Panc1 (cell line): ENCODE measurements at regions not wholly inside any gene's neighbourhood (a gene's known extent, or its start where the extent isn't known, plus 50 kb on each side); places are given as distances from the start of the nearest gene placed in this dataset.

ENCODE experiments used
- ATAC-seq: fragments of 200-7000 bp; cut with Tn5 transposase; 2 replicates; pipeline ENCODE4 v1.9.1; 2020; ENCODE audit warnings: mild to moderate bottlenecking, moderate library complexity
- BruUV-seq: library from RNA; stranded (reverse); fragments of 400-500 nt; replicated peaks from 2 replicates; lab custom pipeline; 2021; lab: Mats Ljungman, UMichigan
- CTCF ChIA-PET: fragments of 300-600 bp; sonication (Branson Sonifier 250); formaldehyde crosslinking; loops from one replicate; lab custom pipeline; 2022; ENCODE audit warnings: antibody characterized with exemption; lab: Charles Lee
- POLR2A ChIA-PET: fragments of 300-600 bp; sonication (Branson Sonifier 250); formaldehyde crosslinking; loops from one replicate; lab custom pipeline; 2022; ENCODE audit warnings: antibody characterized with exemption; lab: Charles Lee
- DNase-seq: peaks from one replicate; pipeline ENCODE4 v3.0.0-alpha.2; 2010; ENCODE audit warnings: low read depth, low spot score
- H3K27ac ChIP-seq: 2 replicates; pipeline ENCODE4 v1.5.1; 2011; ENCODE audit warnings: mild to moderate bottlenecking, low read length, inconsistent platforms
- H3K27me3 ChIP-seq: fragments of 200-500 bp; sonication (Bioruptor generic); 2 replicates; pipeline ENCODE4 v1.6.0; 2014; ENCODE audit warnings: low read length, inconsistent platforms; ENCODE audit not compliant: control insufficient read depth, insufficient read depth
- H3K36me3 ChIP-seq: fragments of 200-500 bp; sonication (Bioruptor generic); 2 replicates; pipeline ENCODE4 v1.5.1; 2014; ENCODE audit warnings: inconsistent platforms, mild to moderate bottlenecking, low read length, moderate library complexity; ENCODE audit not compliant: control insufficient read depth, insufficient read depth
- H3K4me1 ChIP-seq: 2 replicates; pipeline ENCODE4 v1.5.1; 2011; ENCODE audit warnings: inconsistent platforms, mild to moderate bottlenecking, low read length, moderate library complexity; ENCODE audit not compliant: control insufficient read depth, insufficient read depth
- H3K4me3 ChIP-seq, 2 experiments: 2 replicates each; pipeline ENCODE4 v1.5.1; 2011 to 2012; ENCODE audit warnings: low read depth in 2 of 2, low read length in 2 of 2, mild to moderate bottlenecking in 2 of 2, inconsistent platforms in 1 of 2, moderate library complexity in 1 of 2
- H3K9me3 ChIP-seq: fragments of 200-500 bp; sonication (Bioruptor generic); 2 replicates; pipeline ENCODE4 v1.5.1; 2014; ENCODE audit warnings: low read depth, mild to moderate bottlenecking, inconsistent platforms, low read length, moderate library complexity; ENCODE audit not compliant: control insufficient read depth, insufficient read depth
- CTCF ChIP-seq: fragments of 450-650 bp; IDR thresholded peaks from 2 replicates; pipeline ENCODE4 v1.5.1; 2017; ENCODE audit warnings: mild to moderate bottlenecking
- POLR2AphosphoS5 ChIP-seq: IDR thresholded peaks from 2 replicates; pipeline ENCODE4 v1.6.1; 2012; ENCODE audit warnings: mild to moderate bottlenecking, low read depth, low read length, moderate library complexity
- REST ChIP-seq, 2 experiments: IDR thresholded peaks; 2 replicates each; pipeline ENCODE4 v1.6.1; 2011 to 2012; ENCODE audit warnings: low read depth in 2 of 2, control low read depth in 1 of 2, low read length in 1 of 2, mild to moderate bottlenecking in 1 of 2, moderate library complexity in 1 of 2; ENCODE audit not compliant: insufficient read depth in 1 of 2
- SIN3A ChIP-seq: IDR thresholded peaks from 2 replicates; pipeline ENCODE4 v1.6.1; 2012; ENCODE audit warnings: low read depth, mild to moderate bottlenecking, low read length, moderate library complexity, borderline replicate concordance; ENCODE audit not compliant: insufficient read depth
- TCF7L2 ChIP-seq: IDR thresholded peaks from 2 replicates; pipeline ENCODE4 v1.6.1; 2011; ENCODE audit warnings: mild to moderate bottlenecking, low read depth, low read length, inconsistent platforms
- in situ Hi-C: cut with HindIII; loops from 2 replicates; pipeline ENCODE4 v1.10.0; 2016; ENCODE audit warnings: low sequenced_read_pairs, low pct_unique_long_range_greater_than_20kb
- intact Hi-C: fragments of 100-400 bp; cut with micrococcal nuclease; formaldehyde crosslinking; loops from one replicate; pipeline ENCODE4 v1.10.0; 2022; ENCODE audit not compliant: unreplicated experiment

- no TSS peak for BruUV-seq
- no peaks in the 10 kb centered on the region for H3K36me3 ChIP-seq
- ChIA-PET CTCF (no interaction called here), POLR2A (no interaction called here)
- in situ Hi-C loops (no loop called here), intact Hi-C loops (no loop called here)
- no peak for DNase-seq
- no peak for ATAC-seq
- no peaks in the 10 kb centered on the region for H3K27me3 ChIP-seq
- no peak overlapping the region for H3K4me3 ChIP-seq
- H3K9me3 ChIP-seq: no peaks in the 10 kb centered on the region
- no peaks in the 10 kb centered on the region for H3K4me1 ChIP-seq
- no peak overlapping the region for H3K27ac ChIP-seq
- TF ChIP-seq TCF7L2: no peak
Observed at GRCh38 chr6:139649128-139649527, 274.7 kb upstream of the CITED2 start.

- ChIA-PET CTCF (no interaction called here), POLR2A (no interaction called here)
- no TSS peak for BruUV-seq
Observed at GRCh38 chr6:139648430-139649000, 274.1 kb upstream of the CITED2 start.

More at GRCh38 chr6:139648430-139649000, 274.1 kb upstream of the CITED2 start:
- no peak overlapping the region for H3K4me3 ChIP-seq
- TF ChIP-seq TCF7L2 (no peak), POLR2AphosphoS5 (no peak), REST (IDR thresholded peaks at IDR 0.05; ENCODE audit: insufficient read depth in 1 of 2, low read depth in 2 of 2, low read length in 1 of 2) (no peak), CTCF (no peak), SIN3A (no peak)
- intact Hi-C loops (no loop called here), in situ Hi-C loops (no loop called here)
- H3K27me3 ChIP-seq: no peaks in the 10 kb centered on the region
- no peaks in the 10 kb centered on the region for H3K4me1 ChIP-seq
- no peak for DNase-seq
- no peak overlapping the region for H3K27ac ChIP-seq
- no peaks in the 10 kb centered on the region for H3K36me3 ChIP-seq
- no peaks in the 10 kb centered on the region for H3K9me3 ChIP-seq
- ATAC-seq: no peak
